Upper lobe of right lung (tissue), 1 donor: ENCODE measurements at regions not wholly inside any gene's neighbourhood (a gene's known extent, or its start where the extent isn't known, plus 50 kb on each side); places are given as distances from the start of the nearest gene placed in this dataset.

ENCODE experiments used
- ATAC-seq: fragments of 200-7000 bp; cut with Tn5 transposase; one replicate; pipeline ENCODE4 v1.9.1; 2020; ENCODE audit warnings: mild to moderate bottlenecking, moderate library complexity
- DNase-seq: peaks from one replicate; pipeline ENCODE4 v3.0.0-alpha.2; 2020
- H3K27ac ChIP-seq: fragments of 200-600 bp; one replicate; pipeline ENCODE4 v1.8.0; 2022
- H3K27me3 ChIP-seq: fragments of 200-600 bp; one replicate; pipeline ENCODE4 v1.8.0; 2022; ENCODE audit warnings: mild to moderate bottlenecking
- H3K36me3 ChIP-seq: fragments of 200-600 bp; one replicate; pipeline ENCODE4 v1.8.0; 2022
- H3K4me1 ChIP-seq: fragments of 200-600 bp; one replicate; pipeline ENCODE4 v1.8.0; 2022
- H3K4me3 ChIP-seq: fragments of 200-600 bp; one replicate; pipeline ENCODE4 v1.8.0; 2022; ENCODE audit warnings: mild to moderate bottlenecking
- H3K9me3 ChIP-seq: fragments of 200-600 bp; one replicate; pipeline ENCODE4 v1.8.0; 2022
- intact Hi-C: fragments of 100-400 bp; cut with DNase I; formaldehyde crosslinking; loops from one replicate; pipeline ENCODE4 v1.11.0; 2022
- TF ChIP-seq, protein P1 (sequence below): fragments of 200-600 bp; IDR thresholded peaks from one replicate; pipeline ENCODE4 v1.8.0; 2022; ENCODE audit warnings: antibody characterized with exemption
- donor health status: DM: no; HTN: yes; CAD: no; lungs with severe emphysema.

DNA sequence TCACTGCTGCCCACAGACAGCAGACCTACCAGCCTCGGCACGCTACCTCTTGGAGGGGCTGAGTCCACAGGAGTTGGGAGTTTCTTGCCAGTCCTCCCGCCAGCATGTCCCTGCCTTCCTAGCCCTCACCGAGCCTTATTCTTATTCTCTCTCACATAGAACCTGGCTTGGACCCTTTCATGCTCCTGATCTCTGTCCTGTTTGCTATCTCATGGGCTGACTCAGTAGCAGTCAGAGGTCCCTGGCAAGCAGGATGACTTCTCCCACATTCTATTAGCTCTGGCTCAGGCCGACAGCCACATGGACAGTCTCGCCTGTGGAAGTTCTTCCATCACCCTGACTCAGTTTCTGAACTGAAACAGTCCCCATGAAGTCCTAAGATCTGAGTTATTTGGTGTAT, 79.5 kb upstream of the ADRA1D start:
- no peak for ATAC-seq
- no peak for DNase-seq
- TF ChIP-seq, protein P1, sequence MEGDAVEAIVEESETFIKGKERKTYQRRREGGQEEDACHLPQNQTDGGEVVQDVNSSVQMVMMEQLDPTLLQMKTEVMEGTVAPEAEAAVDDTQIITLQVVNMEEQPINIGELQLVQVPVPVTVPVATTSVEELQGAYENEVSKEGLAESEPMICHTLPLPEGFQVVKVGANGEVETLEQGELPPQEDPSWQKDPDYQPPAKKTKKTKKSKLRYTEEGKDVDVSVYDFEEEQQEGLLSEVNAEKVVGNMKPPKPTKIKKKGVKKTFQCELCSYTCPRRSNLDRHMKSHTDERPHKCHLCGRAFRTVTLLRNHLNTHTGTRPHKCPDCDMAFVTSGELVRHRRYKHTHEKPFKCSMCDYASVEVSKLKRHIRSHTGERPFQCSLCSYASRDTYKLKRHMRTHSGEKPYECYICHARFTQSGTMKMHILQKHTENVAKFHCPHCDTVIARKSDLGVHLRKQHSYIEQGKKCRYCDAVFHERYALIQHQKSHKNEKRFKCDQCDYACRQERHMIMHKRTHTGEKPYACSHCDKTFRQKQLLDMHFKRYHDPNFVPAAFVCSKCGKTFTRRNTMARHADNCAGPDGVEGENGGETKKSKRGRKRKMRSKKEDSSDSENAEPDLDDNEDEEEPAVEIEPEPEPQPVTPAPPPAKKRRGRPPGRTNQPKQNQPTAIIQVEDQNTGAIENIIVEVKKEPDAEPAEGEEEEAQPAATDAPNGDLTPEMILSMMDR = no peak
- Histone ChIP-seq H3K27ac (no peak overlapping the region), H3K36me3 (no peaks in the 10 kb centered on the region), H3K9me3 (no peaks in the 10 kb centered on the region), H3K27me3 (no peaks in the 10 kb centered on the region), H3K4me3 (no peak overlapping the region), H3K4me1 (no peaks in the 10 kb centered on the region)
- intact Hi-C loops = no loop called here

GRCh38 chr20:4327956-4328355, 78.9 kb upstream of the ADRA1D start:
- Histone ChIP-seq H3K9me3 (no peaks in the 10 kb centered on the region), H3K36me3 (no peaks in the 10 kb centered on the region), H3K4me3 (no peak overlapping the region), H3K27me3 (no peaks in the 10 kb centered on the region), H3K4me1 (no peaks in the 10 kb centered on the region), H3K27ac (no peak overlapping the region)
- TF ChIP-seq, protein P1 = no peak
- ATAC-seq (no peak), DNase-seq (no peak)
- intact Hi-C loops = no loop called here

GRCh38 chr20:4326195-4327065, 77.3 kb upstream of the ADRA1D start:
- Histone ChIP-seq H3K27me3 (no peaks in the 10 kb centered on the region), H3K27ac (no peak overlapping the region), H3K4me1 (no peaks in the 10 kb centered on the region), H3K9me3 (no peaks in the 10 kb centered on the region), H3K4me3 (no peak overlapping the region), H3K36me3 (no peaks in the 10 kb centered on the region)
- intact Hi-C loops = no loop called here
- no peak for DNase-seq
- no peak for ATAC-seq
- TF ChIP-seq, protein P1 = no peak

- intact Hi-C loops = no loop called here
- TF ChIP-seq, protein P1 = no peak
- no peaks in the 10 kb centered on the region for H3K36me3 ChIP-seq
- H3K4me3 ChIP-seq = no peak overlapping the region
- H3K27ac ChIP-seq = no peak overlapping the region
- DNase-seq = no peak
- H3K4me1 ChIP-seq = no peaks in the 10 kb centered on the region
- ATAC-seq = no peak
- no peaks in the 10 kb centered on the region for H3K27me3 ChIP-seq
- H3K9me3 ChIP-seq = no peaks in the 10 kb centered on the region
Measured at GRCh38 chr20:4325548-4326187, 76.6 kb upstream of the ADRA1D start.

DNA sequence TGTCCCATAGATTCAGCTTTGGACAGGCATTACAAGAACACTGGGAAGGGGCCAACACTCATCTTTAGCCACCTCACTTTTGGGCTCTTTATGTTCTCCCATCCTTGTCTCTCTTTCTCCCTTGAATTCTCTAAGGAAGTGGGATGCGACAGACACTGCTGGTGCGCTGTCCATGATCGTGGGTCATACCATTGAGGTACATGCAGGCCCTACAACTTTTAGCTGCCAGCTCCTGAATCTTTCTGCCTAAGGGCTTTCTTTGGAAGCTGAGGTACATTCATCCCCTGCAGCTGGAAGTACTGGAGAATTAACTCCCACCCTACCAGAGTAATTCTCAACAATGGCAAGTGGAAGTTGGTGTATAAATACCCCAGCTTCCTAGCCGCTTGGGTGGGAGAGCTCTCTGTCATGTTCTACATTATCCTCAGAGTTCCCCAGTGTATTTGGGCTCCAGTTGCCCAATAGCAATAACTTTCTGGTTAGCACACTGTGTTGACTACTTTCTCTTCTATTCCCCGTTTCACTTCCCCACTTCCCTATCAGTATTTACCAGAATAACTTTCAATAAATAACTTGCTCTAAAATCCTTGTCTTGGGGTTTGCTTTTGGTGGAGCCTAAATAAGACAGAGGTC, 75.6 kb upstream of the ADRA1D start:
- Histone ChIP-seq H3K9me3 (no peaks in the 10 kb centered on the region), H3K4me3 (no peak overlapping the region), H3K4me1 (no peaks in the 10 kb centered on the region), H3K36me3 (no peaks in the 10 kb centered on the region), H3K27ac (no peak overlapping the region), H3K27me3 (no peaks in the 10 kb centered on the region)
- intact Hi-C loops = no loop called here
- ATAC-seq = peak; percentile 57
- TF ChIP-seq, protein P1 = no peak
- DNase-seq = no peak
